ENCODE measurements at regions not wholly inside any gene's neighbourhood (a gene's known extent, or its start where the extent isn't known, plus 50 kb on each side); places are given as distances from the start of the nearest gene placed in this dataset.

DNA sequence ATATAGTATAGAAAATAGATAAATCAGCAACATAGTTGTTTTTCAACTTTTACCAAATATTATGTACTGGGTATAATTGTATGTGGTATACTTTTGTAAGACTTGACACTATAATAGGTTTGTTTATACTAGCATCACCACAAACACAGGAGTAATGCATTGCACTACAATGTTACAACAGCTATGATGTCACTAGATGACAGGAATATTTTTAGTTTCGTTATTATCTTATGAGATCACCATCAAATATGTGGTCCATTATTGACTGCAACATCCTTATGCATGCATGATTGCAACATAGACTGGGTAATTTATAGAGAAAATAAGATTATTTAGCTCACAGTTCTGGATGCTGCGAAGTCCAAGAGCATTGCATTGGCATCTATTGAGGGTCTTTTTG lies 678.4 kb upstream of the ZNF804A start:
- CTCF ChIA-PET = no interaction called here
- H3K9me3 ChIP-seq (replicated peaks; ENCODE audit: control insufficient read depth, insufficient read depth, low read length) = no peaks in the 10 kb centered on the region
- H3K27me3 ChIP-seq (ENCODE audit: control insufficient read depth in 2 of 2, insufficient read depth in 2 of 2, low read length in 2 of 2) = no peaks in the 10 kb centered on the region
- H3K27ac ChIP-seq (ENCODE audit: insufficient read depth, low read depth, low read length) = no peak overlapping the region
- H3K9ac ChIP-seq (replicated peaks; ENCODE audit: extremely low read depth, insufficient read depth, low read length) = no peak overlapping the region
- no peaks in the 10 kb centered on the region for H3K4me1 ChIP-seq (ENCODE audit: control insufficient read depth, extremely low read depth, insufficient read depth, low read length)
- H3K36me3 ChIP-seq (ENCODE audit: control insufficient read depth in 2 of 2, extremely low read depth in 1 of 2, insufficient read depth in 2 of 2, low read length in 2 of 2) = no peaks in the 10 kb centered on the region
- no peak for DNase-seq (ENCODE audit: low read depth, low spot score)
- no TSS peak for BruUV-seq (replicated peaks)
- H3K4me2 ChIP-seq (ENCODE audit: insufficient read depth, low read length) = no peak overlapping the region
- no peak overlapping the region for H2AFZ ChIP-seq (ENCODE audit: low read depth, low read length)
- H3K9me1 ChIP-seq (replicated peaks; ENCODE audit: control insufficient read depth, extremely low read depth, insufficient read depth, low read length) = no peaks in the 10 kb centered on the region
- TF ChIP-seq, protein P1, sequence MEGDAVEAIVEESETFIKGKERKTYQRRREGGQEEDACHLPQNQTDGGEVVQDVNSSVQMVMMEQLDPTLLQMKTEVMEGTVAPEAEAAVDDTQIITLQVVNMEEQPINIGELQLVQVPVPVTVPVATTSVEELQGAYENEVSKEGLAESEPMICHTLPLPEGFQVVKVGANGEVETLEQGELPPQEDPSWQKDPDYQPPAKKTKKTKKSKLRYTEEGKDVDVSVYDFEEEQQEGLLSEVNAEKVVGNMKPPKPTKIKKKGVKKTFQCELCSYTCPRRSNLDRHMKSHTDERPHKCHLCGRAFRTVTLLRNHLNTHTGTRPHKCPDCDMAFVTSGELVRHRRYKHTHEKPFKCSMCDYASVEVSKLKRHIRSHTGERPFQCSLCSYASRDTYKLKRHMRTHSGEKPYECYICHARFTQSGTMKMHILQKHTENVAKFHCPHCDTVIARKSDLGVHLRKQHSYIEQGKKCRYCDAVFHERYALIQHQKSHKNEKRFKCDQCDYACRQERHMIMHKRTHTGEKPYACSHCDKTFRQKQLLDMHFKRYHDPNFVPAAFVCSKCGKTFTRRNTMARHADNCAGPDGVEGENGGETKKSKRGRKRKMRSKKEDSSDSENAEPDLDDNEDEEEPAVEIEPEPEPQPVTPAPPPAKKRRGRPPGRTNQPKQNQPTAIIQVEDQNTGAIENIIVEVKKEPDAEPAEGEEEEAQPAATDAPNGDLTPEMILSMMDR (IDR thresholded peaks at IDR 0.05; ENCODE audit: extremely low read depth in 1 of 2, insufficient read depth in 1 of 2, low read depth in 1 of 2, low read length in 2 of 2) = no peak
- TF ChIP-seq POLR2A (IDR thresholded peaks at IDR 0.05; ENCODE audit: low read depth, low read length) (no peak), MYC (IDR thresholded peaks at IDR 0.05; ENCODE audit: low read depth, low read length) (no peak), GATA2 (IDR thresholded peaks at IDR 0.05; ENCODE audit: insufficient read depth, insufficient read length, low read depth, low read length) (no peak), POLR2AphosphoS5 (IDR thresholded peaks at IDR 0.05; ENCODE audit: insufficient read depth, low read depth, low read length) (no peak), FOS (IDR thresholded peaks at IDR 0.05; ENCODE audit: borderline replicate concordance, insufficient read depth, low read length) (no peak), JUN (IDR thresholded peaks at IDR 0.05; ENCODE audit: borderline replicate concordance, insufficient read depth, insufficient read length, low read depth) (no peak), EZH2 (IDR thresholded peaks at IDR 0.05; ENCODE audit: borderline replicate concordance, low read depth, low read length, severe bottlenecking) (no peak)
- TF ChIP-seq, protein P2, sequence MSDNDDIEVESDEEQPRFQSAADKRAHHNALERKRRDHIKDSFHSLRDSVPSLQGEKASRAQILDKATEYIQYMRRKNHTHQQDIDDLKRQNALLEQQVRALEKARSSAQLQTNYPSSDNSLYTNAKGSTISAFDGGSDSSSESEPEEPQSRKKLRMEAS (IDR thresholded peaks at IDR 0.05; ENCODE audit: insufficient read depth, insufficient read length) = no peak
- H3K4me3 ChIP-seq (replicated peaks in 1 of 3; ENCODE audit: insufficient read depth in 1 of 3, low read depth in 1 of 3, low read length in 3 of 3) = no peak overlapping the region
- intact Hi-C loops (cut with micrococcal nuclease) (no loop called here), dilution Hi-C loops (cut with MboI; ENCODE audit: extremely low pct_ligation_motif_present, low sequenced_read_pairs) (no loop called here)
- FAIRE-seq = no peak
- no peaks in the 10 kb centered on the region for H3K79me2 ChIP-seq (ENCODE audit: control insufficient read depth, insufficient read depth, low read length)
- no peaks in the 10 kb centered on the region for H4K20me1 ChIP-seq (replicated peaks; ENCODE audit: control insufficient read depth, extremely low read depth, insufficient read depth, low read length)
- POLR2A ChIA-PET = no interaction called here

Data from endothelial cell of umbilical vein (primary cell).